Activated CD4-positive, alpha-beta T cell treated with anti-CD3 and anti-CD28 coated beads, Interleukin-10, Interleukin-2, amounts not matched to agents 100 ng/mL and 50 ng/mL, durations not matched to agents 16 hours and 8 hours (primary cell): ENCODE measurements at regions not wholly inside any gene's neighbourhood (a gene's known extent, or its start where the extent isn't known, plus 50 kb on each side); places are given as distances from the start of the nearest gene placed in this dataset.
A peak's percentile ranks its signal among the peaks of the same experiment; 100 is the strongest.

Experiments
- DNase-seq: peaks from one replicate; pipeline ENCODE4 v3.0.0-alpha.2; 2020

- no peak for DNase-seq
Observed at GRCh38 chr10:111204838-111205237, 128.0 kb downstream of the ADRA2A start.

- DNase-seq: no peak
Observed at GRCh38 chr10:111206521-111206920, 129.7 kb downstream of the ADRA2A start.

GRCh38 chr10:111207500-111207899 is 130.7 kb downstream of the ADRA2A start:
- peak; percentile 9 for DNase-seq

GRCh38 chr10:111208951-111209350 is 132.1 kb downstream of the ADRA2A start:
- no peak for DNase-seq

GRCh38 chr10:111209692-111210091 is 132.9 kb downstream of the ADRA2A start:
- DNase-seq: no peak

GRCh38 chr10:111211241-111211640 is 134.4 kb downstream of the ADRA2A start:
- no peak for DNase-seq

GRCh38 chr10:111211706-111212105 is 134.9 kb downstream of the ADRA2A start:
- DNase-seq: no peak

- DNase-seq: no peak
Observed at GRCh38 chr10:111221682-111222480, 145.1 kb downstream of the ADRA2A start.

- DNase-seq: no peak
Observed at GRCh38 chr10:111222961-111223360, 146.1 kb downstream of the ADRA2A start.

GRCh38 chr10:111231779-111232178 is 154.9 kb downstream of the ADRA2A start:
- no peak for DNase-seq

GRCh38 chr10:111233439-111233838 is 156.6 kb downstream of the ADRA2A start:
- no peak for DNase-seq

- no peak for DNase-seq
Observed at GRCh38 chr10:111234234-111234913, 157.5 kb downstream of the ADRA2A start.

GRCh38 chr10:111234914-111235302 is 158.1 kb downstream of the ADRA2A start:
- DNase-seq: no peak

- no peak for DNase-seq
Observed at GRCh38 chr10:111240348-111240747, 163.5 kb downstream of the ADRA2A start.

GRCh38 chr10:111243126-111243525 is 166.3 kb downstream of the ADRA2A start:
- no peak for DNase-seq

- no peak for DNase-seq
Observed at GRCh38 chr10:111246136-111246535, 169.3 kb downstream of the ADRA2A start.

- DNase-seq: no peak
Observed at GRCh38 chr10:111246814-111247452, 170.1 kb downstream of the ADRA2A start.

GRCh38 chr10:111247781-111248389 is 171.1 kb downstream of the ADRA2A start:
- no peak for DNase-seq

- DNase-seq: no peak
Observed at GRCh38 chr10:111249925-111250324, 173.1 kb downstream of the ADRA2A start.

- no peak for DNase-seq
Observed at GRCh38 chr10:111261081-111261615, 184.3 kb downstream of the ADRA2A start.

GRCh38 chr10:111265341-111265740 is 188.5 kb downstream of the ADRA2A start:
- DNase-seq: no peak

- no peak for DNase-seq
Observed at GRCh38 chr10:111266165-111266564, 189.3 kb downstream of the ADRA2A start.

- no peak for DNase-seq
Observed at GRCh38 chr10:111267673-111268072, 190.8 kb downstream of the ADRA2A start.
